Hematopoietic multipotent progenitor cell treated with erythropoietin and hydrocortisone succinate and interleukin-3 and kit ligand, for 6 days (in vitro differentiated cells): ENCODE measurements at regions not wholly inside any gene's neighbourhood (a gene's known extent, or its start where the extent isn't known, plus 50 kb on each side); places are given as distances from the start of the nearest gene placed in this dataset.
"Not testable (repeated sequence)": the region's sequence is repeated elsewhere in the genome, so short reads cannot be mapped to it uniquely, and the experiment has no call there.

Experiments used
- DNase-seq: peaks from one replicate; pipeline ENCODE4 v3.0.0-alpha.2; 2015

DNA sequence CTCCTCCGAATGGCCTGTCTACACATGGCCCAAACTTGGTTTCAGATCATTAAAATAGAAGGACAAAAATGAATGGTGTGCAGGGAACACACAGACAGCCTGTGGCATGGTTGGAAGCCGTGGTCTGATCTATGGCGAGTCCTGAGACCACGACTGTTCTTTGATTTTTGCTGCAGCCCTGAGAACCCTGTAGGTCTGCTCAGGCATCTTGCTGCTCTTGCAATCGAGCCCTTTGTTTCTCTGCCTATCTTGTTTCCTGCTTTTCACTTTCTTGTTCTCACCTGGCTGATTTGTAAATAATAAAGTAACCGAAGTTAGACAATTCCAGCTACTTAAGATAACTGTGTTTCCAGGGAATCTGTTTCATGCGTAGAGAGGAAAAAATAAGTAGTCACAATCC lies 54.1 kb upstream of the NBPF9 start:
- not testable (repeated sequence) for DNase-seq

DNA sequence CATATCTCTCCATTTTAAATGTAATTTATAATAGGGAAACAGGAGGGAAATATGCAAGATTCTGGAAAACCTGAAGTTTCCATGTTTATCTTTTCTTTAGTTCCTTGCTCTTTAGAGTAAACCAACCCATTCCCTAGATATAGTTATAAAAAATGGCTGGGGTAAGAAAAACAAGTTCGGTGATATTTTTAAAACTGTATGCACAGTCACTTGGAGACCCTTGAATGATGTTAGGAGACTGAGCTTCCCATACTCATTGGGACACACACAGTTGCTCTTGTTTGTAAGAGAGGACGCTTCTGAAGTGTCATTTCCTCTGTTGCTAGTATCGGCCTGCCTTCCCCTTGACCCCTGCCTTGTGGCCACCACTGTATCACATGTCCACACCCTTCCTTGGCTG lies 55.0 kb upstream of the NBPF9 start:
- DNase-seq, result not testable (repeated sequence)

DNA sequence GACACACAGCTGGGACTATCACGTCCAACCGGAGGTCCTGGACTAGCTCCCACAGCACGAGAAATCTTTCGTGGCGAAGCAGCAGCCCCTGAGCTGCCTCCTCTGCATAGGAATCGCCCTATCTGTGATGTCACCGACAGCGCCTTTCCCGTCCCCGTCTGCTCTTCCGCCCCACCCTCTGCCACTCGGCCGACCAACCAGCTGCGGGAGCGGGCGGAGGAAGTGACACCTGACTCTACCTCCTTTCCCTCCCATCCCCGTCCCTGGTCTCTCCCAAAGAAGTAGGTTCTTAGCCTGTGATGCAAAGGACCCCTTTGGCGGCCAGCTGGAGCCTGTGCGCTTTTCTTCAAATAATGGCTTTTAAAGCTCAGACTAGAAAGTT lies 59.7 kb upstream of the NBPF9 start:
- DNase-seq, result not testable (repeated sequence)

DNA sequence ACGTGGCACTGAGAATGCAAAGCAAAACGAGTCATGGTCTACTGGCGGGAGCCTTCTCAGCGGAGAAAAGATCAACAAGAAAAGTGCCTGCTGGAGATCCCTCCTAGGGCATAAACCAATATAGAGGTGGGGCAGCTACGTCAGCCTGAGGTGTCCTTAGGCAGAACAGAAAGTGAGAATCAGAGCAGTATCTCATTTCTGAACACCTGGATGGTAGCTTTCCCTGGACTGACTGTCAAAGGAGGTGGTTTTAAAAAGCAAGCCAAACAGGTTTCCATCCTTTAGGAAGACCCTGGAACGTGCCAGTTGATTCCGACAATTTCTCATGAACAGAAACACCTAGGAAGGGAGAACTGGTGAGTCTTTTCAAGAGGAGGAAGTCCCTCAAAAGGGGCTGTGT lies 71.4 kb upstream of the NBPF9 start:
- DNase-seq, result not testable (repeated sequence)

DNA sequence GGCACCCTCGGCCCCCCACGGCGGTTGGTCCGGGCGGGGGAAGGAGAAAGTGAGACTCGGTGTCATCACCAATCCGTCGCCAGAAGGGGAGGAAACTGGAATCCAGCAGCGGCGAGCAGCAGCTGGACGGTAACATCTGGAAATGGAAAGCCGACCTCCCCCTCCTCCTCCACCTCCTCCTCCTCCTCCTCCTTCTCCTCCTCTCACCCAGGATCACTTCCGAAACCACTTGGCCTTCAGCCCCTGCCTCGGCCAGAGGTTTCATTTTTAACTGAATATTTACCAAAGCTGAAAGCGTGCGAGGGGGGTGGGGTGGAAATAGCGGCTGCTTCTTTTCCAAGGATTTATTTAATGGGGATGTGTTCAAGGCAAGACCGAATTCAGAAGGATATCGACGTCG lies 72.5 kb upstream of the NBPF9 start:
- not testable (repeated sequence) for DNase-seq

DNA sequence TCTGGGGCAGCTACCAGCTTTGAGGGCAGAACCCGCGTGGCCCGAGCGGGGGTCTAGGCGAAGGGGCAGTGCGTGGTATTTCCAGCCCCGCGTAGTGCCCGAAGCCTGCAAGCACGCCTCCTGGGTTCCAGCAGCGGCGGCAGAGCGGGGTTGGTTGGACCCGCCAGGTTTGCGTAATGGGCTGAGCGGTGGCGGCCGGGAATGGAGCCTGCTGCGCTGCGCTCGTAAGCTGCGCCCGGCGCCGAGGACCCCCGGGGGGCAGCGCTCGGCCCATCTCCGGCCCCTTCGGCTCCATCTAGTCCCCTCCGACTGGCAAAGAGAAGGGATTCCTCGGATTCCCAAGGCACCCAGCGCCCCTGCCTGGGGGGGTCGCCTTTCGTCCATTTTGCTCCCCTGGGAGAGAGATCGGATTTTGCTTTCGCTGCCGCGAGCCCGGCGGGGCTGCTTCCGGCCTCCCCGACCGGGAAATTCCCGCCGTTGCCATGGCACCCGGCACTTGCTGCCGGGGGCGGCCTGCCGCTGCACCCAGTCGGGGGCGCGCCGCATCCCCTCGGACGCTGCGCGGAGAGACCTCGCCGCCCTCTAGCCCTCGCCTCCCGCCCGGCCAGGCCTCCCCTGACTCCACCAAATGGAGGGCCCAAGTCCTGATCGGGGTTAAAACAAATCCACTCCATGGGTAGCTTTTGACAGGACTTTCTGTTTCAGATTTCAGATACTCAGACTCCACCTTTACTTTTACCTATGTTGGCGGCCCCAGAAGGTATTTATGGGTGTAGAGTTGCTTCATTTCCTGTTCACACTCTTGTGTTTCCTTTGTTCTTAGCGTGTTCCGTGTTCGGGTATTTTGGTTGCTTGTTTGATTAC lies 73.3 kb upstream of the NBPF9 start:
- peak; percentile 13 for DNase-seq

DNA sequence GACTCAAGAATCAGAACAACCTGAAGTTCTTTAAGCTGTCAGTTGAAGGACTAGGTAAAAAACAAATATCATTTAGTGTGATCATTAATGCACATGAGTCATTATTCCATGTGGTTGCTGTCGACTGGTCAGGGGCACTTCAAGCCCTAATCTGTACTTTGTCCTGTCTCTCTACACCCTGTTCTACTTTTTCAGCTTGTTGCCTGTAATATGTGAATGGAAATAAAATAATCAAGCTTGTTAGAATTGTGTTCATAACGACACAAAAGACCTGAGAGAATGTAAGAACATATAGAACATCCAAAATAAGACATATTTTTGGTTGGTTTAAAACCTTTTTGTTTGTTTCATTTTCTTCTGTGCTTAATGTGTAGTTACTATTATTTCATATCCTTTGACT lies 87.4 kb upstream of the NBPF9 start:
- not testable (repeated sequence) for DNase-seq

DNA sequence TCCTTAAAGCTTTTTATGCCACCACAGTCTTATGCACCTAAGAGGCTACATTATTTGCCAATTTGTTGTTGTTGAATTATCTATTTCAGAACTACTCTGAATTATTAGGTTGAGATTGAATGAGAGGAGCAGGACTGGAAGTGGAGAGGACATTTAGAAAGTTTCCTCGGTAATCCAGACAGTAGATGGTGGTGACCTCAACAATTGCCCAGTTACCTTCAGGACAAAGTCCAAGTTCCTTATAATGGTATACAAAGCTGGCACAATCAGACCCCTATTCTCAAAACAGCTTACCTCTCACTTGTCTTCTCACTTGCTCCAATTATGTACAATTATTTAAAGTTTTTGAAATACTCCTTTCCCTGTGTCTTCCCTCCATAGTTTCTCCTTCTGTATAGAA lies 93.3 kb upstream of the NBPF9 start:
- DNase-seq, result not testable (repeated sequence)

DNA sequence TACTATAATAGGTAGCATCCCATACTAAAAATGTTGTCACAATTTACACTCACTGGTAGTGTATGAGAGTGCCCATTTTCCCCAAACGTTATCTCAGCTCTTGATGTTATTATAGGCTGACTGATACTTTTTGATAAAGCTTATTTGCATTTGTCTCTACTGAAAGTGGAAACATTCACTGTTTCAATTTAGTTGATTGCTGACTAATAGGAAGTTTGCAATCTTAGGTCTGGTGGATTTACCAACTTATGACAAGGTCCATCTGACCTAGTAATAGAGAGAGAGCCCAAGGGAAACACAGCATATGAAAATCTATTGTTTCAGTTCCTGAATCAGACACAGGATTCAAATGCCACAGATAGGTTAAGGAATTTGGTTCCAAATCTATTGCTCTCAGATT lies 97.2 kb upstream of the NBPF9 start:
- peak; percentile 3 for DNase-seq

DNA sequence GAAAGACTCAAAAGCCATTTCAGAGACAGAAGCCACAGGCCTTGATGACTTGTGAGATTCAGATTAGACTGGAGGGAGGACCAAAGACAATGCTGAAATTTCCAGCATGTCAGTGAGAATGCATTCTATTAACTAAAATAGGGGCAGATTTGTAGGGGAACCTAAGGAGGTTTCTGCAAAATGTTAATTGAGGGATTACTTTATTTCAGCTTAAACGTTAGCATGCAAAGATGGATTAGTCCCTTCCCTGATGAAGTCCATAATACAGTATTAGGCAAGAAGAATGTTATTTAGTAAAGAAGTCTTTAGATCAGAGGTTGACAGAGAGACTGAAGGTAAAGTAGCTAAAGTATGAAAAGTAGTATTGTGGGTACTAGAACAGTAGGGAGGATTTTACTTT lies 98.9 kb upstream of the NBPF9 start:
- not testable (repeated sequence) for DNase-seq

DNA sequence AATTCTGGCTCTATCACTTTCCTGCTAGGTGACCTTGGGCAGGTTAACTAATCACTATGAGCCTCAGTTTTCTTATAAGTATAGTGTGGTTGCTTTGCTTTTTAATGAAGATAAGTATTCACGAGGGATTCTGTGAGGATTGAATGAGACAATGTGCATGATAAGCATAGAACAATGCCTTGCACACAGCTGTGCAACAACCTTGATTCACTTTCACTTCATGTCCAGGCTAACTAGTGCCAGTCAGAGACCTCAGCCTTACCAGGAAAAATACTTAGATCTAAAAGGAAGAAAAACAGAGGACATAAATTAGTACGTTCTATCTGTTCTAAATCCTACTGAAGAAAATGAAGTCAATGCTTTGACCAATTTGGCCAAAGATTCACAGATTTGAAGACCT lies 101.0 kb upstream of the NBPF9 start:
- DNase-seq, result not testable (repeated sequence)

DNA sequence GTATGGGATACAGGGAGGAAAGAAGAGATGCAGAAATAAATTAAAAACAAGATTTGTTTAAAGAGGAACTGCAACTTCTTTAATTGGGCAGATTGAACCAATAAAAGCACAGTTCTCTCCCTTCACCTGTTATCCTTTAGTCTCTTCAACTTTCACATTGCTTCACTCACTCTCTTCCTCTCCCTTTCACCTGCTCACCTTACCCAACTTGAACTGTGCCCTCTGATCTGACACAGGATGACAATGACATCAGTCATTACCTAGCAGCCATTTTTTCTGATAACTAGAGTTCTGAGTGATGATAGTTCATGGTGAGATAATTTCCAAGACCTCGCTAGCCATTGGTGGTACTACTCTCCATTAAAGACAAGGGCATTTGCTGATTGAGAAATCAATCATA lies 105.5 kb upstream of the NBPF9 start:
- not testable (repeated sequence) for DNase-seq

DNA sequence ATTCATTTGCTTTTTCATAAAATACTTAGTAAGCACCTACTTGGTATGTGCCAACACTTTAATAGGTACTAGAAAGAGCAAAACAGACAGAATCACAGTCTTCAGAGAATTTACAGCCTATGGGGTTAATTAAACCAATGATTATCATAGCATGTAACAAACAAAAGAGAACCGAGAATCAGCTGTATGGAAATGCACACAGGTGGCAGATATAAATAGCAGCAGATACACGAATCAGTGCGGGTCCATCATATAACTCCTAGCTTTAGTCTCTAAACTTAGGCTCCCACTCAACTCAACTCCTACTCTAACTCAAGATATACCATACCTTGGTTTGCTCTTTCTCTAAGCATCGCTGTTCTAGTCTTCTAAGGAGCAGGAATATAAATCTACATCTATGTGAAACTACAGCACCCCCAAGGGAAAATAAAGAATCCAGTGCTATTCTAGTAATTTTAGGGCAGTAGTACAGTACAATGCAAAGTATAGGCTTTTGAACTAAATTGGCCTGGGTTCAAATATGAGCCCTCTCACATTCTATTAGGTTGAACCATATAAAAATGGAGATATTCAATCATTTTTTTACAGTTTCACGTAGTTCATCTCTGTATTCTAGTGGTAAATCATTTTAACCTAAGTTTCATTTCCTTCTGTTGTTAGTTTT lies 108.5 kb upstream of the NBPF9 start:
- not testable (repeated sequence) for DNase-seq

DNA sequence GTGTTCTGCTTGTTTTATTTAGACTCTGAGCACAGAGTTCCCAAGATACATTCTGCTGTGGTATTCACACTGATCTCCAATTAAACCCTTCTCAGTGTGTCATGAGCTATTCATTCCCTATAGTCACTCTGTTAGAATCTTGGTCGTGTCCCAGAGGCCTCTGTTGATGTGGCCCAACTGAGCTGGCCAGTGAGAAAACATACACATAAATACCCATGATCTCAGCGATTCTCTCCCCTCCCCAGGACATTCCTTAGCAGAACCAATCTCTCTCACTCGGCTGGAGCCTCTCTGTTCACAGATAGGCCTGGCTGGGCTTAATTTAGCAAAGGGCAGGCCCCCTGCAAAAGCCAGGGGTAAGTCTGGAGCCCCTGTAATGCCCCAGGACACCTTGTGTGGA lies 109.6 kb upstream of the NBPF9 start:
- not testable (repeated sequence) for DNase-seq

DNA sequence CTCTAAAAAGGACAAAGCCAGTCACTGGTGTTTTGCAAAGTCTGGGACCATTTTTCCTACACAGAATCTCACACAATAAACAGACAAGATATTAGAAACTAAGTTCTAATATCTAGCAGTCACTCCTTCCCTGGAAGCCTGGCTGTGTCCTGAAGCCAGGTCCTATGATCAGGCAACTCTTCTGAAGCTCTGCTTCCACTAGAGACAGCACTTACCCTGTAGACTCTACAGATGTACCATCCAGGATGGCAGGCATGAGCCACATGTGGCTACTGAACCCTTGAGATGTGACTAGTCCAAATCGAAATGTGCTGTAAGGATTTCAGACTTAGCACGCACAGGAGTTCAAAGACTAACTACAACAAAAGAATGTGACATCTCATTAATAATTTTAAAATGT lies 110.3 kb upstream of the NBPF9 start:
- not testable (repeated sequence) for DNase-seq

DNA sequence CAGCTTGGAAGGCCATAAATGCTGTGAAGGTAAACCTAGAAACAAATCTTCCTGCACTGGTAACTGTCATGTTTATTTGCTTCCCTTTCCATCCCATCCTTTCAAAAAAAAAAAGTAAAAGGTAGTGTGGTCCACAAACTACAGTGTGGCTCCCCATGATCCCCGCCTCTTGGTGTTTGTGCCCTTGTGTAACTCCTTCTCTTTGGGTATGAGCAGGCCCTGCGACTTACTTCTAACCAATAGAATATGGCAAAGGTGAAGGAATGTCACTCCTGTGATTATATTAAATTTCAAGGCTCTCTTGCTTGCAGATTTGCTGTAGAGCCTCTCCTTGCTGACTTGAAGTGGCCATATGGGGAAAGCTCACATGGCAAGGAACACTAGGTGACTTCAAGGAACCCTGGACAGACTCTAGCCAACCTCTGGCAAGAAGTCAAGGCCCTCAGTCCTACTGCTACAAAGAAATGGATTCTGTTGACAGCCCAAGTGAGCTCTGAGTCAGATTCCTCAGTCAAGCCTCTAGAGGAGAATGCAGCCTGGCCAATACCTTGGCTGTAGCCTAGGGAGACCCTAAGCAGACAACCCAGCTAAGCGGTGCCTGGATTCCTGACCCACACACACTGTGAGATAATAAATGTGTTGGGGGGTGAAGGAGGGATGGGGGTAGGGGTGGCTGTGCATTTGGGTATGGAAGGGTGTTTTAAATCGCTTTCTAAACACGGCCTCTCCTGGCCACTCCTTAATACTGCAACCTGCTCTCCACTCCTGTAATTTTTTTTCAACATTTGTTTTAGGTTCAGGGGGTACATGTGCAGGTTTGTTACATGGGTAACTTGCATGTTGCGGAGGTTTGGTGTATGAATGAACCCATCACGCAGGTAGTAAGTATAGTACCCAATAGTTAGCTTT lies 115.0 kb upstream of the NBPF9 start:
- DNase-seq, result not testable (repeated sequence)

DNA sequence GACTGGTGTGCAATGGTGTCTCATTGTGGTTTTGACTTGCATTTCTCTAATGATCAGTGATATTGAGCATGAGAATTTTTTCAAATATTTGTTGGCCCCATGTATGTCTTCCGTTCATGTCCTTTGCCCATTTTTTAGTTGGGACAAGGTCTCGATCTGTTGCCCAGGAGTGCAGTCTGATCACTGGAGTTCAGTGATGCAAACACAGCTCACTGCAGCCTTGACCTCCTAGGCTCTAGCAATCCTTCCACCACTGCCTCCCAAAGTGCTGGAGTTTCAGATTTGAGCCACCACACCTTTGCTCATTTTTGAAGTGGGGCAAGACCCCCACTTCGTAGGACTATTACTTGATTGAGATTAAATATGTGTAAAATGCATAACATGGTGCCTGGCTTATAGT lies 116.2 kb upstream of the NBPF9 start:
- DNase-seq, result not testable (repeated sequence)

DNA sequence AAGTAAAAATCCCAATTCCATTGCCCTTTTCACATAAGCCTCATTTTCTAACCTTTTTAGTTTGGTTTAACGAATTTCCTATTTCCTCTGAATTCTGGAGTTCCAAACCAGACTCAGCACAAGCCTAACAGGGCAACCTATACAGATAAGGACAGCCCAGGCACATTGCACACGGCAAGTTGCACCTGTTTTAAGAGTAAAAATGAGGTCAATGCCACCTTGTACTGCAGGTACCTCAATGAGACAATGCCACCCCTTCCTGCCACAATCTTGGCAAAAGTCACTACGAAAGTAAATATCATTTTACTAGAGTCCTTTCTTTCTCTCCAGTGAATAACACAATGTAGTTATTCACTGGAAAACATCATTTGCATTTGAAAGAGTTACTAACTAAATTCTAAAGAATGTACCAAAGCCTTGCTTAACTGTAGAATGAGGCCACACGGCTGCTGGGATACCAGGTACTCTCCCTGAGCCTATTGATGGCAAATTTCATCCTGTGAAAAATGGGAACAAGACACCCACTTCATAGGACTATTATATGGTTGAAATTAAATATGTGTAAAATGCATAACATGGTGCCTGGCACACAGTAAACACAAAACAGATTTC lies 117.2 kb upstream of the NBPF9 start:
- DNase-seq, result not testable (repeated sequence)

DNA sequence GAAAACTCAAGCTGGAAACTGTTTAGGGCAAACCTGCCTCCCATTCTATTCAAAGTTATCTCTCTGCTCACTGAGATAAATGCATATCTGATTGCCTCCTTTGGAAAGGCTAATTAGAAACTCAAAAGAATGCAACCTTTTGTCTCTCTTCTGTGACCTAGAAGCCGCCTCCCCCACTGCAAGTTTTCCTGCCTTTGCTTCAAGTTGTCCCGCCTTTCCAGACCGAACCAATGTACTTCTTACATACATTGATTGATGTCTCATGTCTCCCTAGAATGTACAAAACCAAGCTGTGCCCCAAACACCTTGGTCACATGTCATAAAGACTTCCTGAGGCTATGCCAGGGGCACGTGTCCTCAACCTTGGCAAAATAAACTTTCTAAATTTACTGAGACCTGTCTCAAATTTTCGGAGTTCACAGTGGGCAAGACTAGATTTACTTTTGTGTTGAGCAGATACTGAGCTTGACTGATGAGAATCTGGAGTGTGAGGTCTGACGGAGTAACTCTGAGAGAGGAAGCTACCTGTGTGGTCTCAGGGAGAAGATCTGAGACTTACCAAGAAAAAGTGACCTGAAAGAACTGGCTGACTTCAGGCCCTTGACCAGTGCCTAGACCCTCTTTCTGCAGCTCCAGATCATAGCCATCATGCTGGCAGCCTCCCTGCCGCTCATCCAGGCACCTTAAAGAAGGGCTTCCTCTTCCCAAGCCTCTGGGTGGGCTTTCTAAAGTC lies 124.7 kb upstream of the NBPF9 start:
- not testable (repeated sequence) for DNase-seq

DNA sequence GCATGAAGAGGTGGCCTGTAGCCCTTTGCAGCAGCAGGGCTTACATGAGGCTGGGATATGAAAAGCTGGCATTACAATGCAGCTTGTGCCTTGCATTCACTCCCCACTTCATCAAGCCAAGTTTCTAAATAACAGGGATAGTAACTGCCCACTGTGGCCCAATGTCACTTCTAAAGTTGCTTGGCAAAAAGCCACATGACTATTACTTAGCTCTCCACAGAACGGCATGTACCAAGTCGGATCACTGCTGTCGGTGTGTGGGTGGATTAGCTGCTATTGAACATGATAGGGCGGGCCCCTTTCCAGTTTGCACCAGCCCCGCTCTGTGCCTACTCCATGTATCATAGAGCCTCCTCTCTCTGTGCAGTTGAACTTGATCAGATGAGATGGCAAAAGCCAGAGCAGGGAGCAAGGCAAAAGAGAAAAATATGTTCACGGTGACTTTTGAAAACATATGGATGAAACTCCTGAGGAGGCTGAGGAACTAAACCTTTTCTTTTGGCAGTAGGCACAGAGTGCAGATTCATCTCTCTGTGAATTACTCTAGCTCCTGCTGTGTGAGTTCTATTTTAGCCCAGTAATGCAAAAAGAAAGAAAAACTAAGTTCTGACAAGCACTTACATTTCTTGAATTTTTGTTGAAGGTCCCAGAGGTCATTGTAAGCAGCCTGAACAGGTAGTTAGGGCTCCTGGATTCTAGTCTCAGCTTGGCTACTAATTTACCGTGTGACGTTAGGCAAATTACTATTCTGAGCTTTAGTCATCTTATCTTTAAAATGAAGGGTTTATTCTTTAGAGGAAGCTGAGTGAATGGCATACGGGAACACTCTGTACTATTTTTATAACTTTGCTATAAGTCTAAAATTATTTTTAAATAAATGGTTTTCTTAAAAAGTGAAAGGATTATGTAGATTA lies 125.6 kb upstream of the NBPF9 start:
- DNase-seq, result not testable (repeated sequence)

DNA sequence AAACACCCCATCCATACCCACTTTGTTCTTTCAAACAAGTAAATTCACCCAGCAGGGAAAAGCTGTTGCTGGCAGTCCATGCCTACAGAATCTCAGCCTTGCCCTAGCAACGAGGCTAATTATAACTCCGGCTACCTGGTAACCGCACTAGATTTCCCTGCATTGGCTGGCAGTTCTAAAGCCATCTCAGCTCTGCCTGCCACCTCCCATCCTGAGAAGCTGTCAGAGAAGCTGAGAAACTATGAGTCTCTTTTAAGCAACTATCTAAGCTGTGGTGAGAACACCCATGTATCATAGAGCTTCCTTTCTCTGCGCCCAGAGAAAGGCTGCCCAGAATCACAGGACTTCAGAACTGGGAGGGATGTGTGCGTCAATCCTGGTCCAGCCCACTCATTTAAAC lies 126.5 kb upstream of the NBPF9 start:
- DNase-seq, result not testable (repeated sequence)
